ENCODE measurements at regions not wholly inside any gene's neighbourhood (a gene's known extent, or its start where the extent isn't known, plus 50 kb on each side); places are given as distances from the start of the nearest gene placed in this dataset.

- Histone ChIP-seq H3K4me3 (IDR thresholded peaks at IDR 0.05; ENCODE audit: insufficient read depth, low read depth, low read length) (no peak overlapping the region), H3K36me3 (ENCODE audit: insufficient read depth) (no peaks in the 10 kb centered on the region), H4K20me1 (ENCODE audit: insufficient read depth) (no peaks in the 10 kb centered on the region), H3K9ac (no peak overlapping the region), H3K27me3 (ENCODE audit: insufficient read depth, low read depth) (no peaks in the 10 kb centered on the region), H3K4me1 (ENCODE audit: low read depth, poor library complexity, severe bottlenecking) (no peaks in the 10 kb centered on the region), H3K4me2 (no peak overlapping the region), H2AFZ (ENCODE audit: low read depth) (no peak overlapping the region), H3K27ac (no peak overlapping the region), H3K79me2 (ENCODE audit: insufficient read depth, low read depth) (no peaks in the 10 kb centered on the region)
- TF ChIP-seq CTCF (conservative IDR thresholded peaks at IDR 0.05; ENCODE audit: low read depth, low read length), result no peak
Observed at GRCh38 chr4:41427306-41427882, 110.6 kb upstream of the LIMCH1 start.

GRCh38 chr4:41427931-41428600, 109.9 kb upstream of the LIMCH1 start:
- TF ChIP-seq CTCF (conservative IDR thresholded peaks at IDR 0.05; ENCODE audit: low read depth, low read length), result no peak
- no peak overlapping the region for H3K4me2 ChIP-seq
- H4K20me1 ChIP-seq (ENCODE audit: insufficient read depth), result no peaks in the 10 kb centered on the region
- H3K27ac ChIP-seq, result no peak overlapping the region
- H3K36me3 ChIP-seq (ENCODE audit: insufficient read depth), result no peaks in the 10 kb centered on the region
- H3K4me1 ChIP-seq (ENCODE audit: low read depth, poor library complexity, severe bottlenecking), result no peaks in the 10 kb centered on the region
- no peak overlapping the region for H3K9ac ChIP-seq
- H3K79me2 ChIP-seq (ENCODE audit: insufficient read depth, low read depth), result no peaks in the 10 kb centered on the region
- no peaks in the 10 kb centered on the region for H3K27me3 ChIP-seq (ENCODE audit: insufficient read depth, low read depth)
- H3K4me3 ChIP-seq (IDR thresholded peaks at IDR 0.05; ENCODE audit: insufficient read depth, low read depth, low read length), result no peak overlapping the region
- H2AFZ ChIP-seq (ENCODE audit: low read depth), result no peak overlapping the region

GRCh38 chr4:41428601-41429279, 109.2 kb upstream of the LIMCH1 start:
- Histone ChIP-seq H4K20me1 (ENCODE audit: insufficient read depth) (no peaks in the 10 kb centered on the region), H3K9ac (no peak overlapping the region), H3K36me3 (ENCODE audit: insufficient read depth) (no peaks in the 10 kb centered on the region), H3K4me2 (no peak overlapping the region), H3K79me2 (ENCODE audit: insufficient read depth, low read depth) (no peaks in the 10 kb centered on the region), H2AFZ (ENCODE audit: low read depth) (no peak overlapping the region), H3K27me3 (ENCODE audit: insufficient read depth, low read depth) (no peaks in the 10 kb centered on the region), H3K4me3 (IDR thresholded peaks at IDR 0.05; ENCODE audit: insufficient read depth, low read depth, low read length) (no peak overlapping the region), H3K27ac (no peak overlapping the region), H3K4me1 (ENCODE audit: low read depth, poor library complexity, severe bottlenecking) (no peaks in the 10 kb centered on the region)
- no peak for TF ChIP-seq CTCF (conservative IDR thresholded peaks at IDR 0.05; ENCODE audit: low read depth, low read length)

- TF ChIP-seq CTCF (conservative IDR thresholded peaks at IDR 0.05; ENCODE audit: low read depth, low read length), result no peak
- Histone ChIP-seq H3K4me2 (no peak overlapping the region), H2AFZ (ENCODE audit: low read depth) (no peak overlapping the region), H3K27me3 (ENCODE audit: insufficient read depth, low read depth) (no peaks in the 10 kb centered on the region), H3K79me2 (ENCODE audit: insufficient read depth, low read depth) (no peaks in the 10 kb centered on the region), H3K4me1 (ENCODE audit: low read depth, poor library complexity, severe bottlenecking) (no peaks in the 10 kb centered on the region), H3K9ac (no peak overlapping the region), H3K4me3 (IDR thresholded peaks at IDR 0.05; ENCODE audit: insufficient read depth, low read depth, low read length) (no peak overlapping the region), H3K27ac (no peak overlapping the region), H4K20me1 (ENCODE audit: insufficient read depth) (no peaks in the 10 kb centered on the region), H3K36me3 (ENCODE audit: insufficient read depth) (no peaks in the 10 kb centered on the region)
Observed at GRCh38 chr4:41429280-41429669, 108.7 kb upstream of the LIMCH1 start.

All from KMS-11 (cell line).